Stomach (tissue), 8 donors: ENCODE measurements at regions not wholly inside any gene's neighbourhood (a gene's known extent, or its start where the extent isn't known, plus 50 kb on each side); places are given as distances from the start of the nearest gene placed in this dataset.

ENCODE experiments used
- DNase-seq, 2 donors: peaks; one replicate each; pipeline versions ENCODE4 v3.0.0 to v3.0.0-alpha.2; 2013 to 2019
- H3K27ac ChIP-seq, 5 donors: fragments of 200-600 bp in 4 of 5; sonication (generic) in 4 of 5; one replicate each; pipeline ENCODE4 v1.5.1; 2013 to 2019; ENCODE audit warnings: mild to moderate bottlenecking in 1 of 5, moderate library complexity in 1 of 5
- H3K27me3 ChIP-seq, 3 donors: fragments of 200-600 bp; sonication (generic); one replicate each; pipeline ENCODE4 v1.5.1; 2017 to 2019; ENCODE audit warnings: mixed run types in 1 of 3
- H3K36me3 ChIP-seq, 4 donors: fragments of 200-600 bp; sonication (generic); 1 replicate in 3 of 4; 2 replicates in 1 of 4; pipeline ENCODE4 v1.5.1; 2016 to 2019
- H3K4me1 ChIP-seq, 4 donors: fragments of 200-600 bp; sonication (generic); one replicate each; pipeline ENCODE4 v1.5.1; 2016 to 2019
- H3K4me3 ChIP-seq, 4 donors: fragments of 200-600 bp; sonication (generic) in 3 of 4; one replicate each; pipeline ENCODE4 v1.5.1; 2016 to 2019; ENCODE audit warnings: mild to moderate bottlenecking in 1 of 4
- H3K9me3 ChIP-seq, 4 donors: fragments of 200-600 bp; sonication (generic); one replicate each; pipeline ENCODE4 v1.5.1; 2016 to 2019
- EP300 ChIP-seq: sonication (generic); formaldehyde crosslinking; IDR thresholded peaks from one replicate; pipeline ENCODE4 v1.6.1; 2017; ENCODE audit warnings: antibody characterized with exemption
- POLR2A ChIP-seq, 4 donors: fragments of 450-650 bp; IDR thresholded peaks; one replicate each; pipeline ENCODE4 v1.6.1; 2016; ENCODE audit warnings: antibody characterized with exemption in 4 of 4, control low read depth in 2 of 4, mild to moderate bottlenecking in 1 of 4, moderate library complexity in 1 of 4
- POLR2AphosphoS5 ChIP-seq, 3 donors: sonication (generic); formaldehyde crosslinking; IDR thresholded peaks; one replicate each; pipeline ENCODE4 v1.6.1; 2016; ENCODE audit warnings: antibody characterized with exemption in 3 of 3
- WGBS, 5 donors: extraction: QIAGEN DNeasy Blood & Tissue Kit in 3 of 5; methylation state at CpG; one replicate each; pipeline versions ENCODE4 v1.1.5 to v1.1.7; 2013 to 2018; 5-methylcytosine and 5-hydroxymethylcytosine counted together
- intact Hi-C: fragments of 100-400 bp; cut with DNase I; formaldehyde crosslinking; loops from one replicate; pipeline ENCODE4 v1.15.1; 2023; ENCODE audit warnings: low total_unique reads
- TF ChIP-seq, protein P1 (sequence below), 7 experiments: fragments of 450-650 bp in 4 of 7; fragments of 200-600 bp in 3 of 7; sonication (generic) in 3 of 7; IDR thresholded peaks; one replicate each; pipeline ENCODE4 v1.5.1; 2016 to 2019; ENCODE audit warnings: antibody characterized with exemption in 7 of 7, control low read depth in 2 of 7, mild to moderate bottlenecking in 1 of 7
- donor health status: healthy with polysubstance abuse.
- donor health status: Bipolar disorder and iron deficiency.
- donor health status: healthy.

DNA sequence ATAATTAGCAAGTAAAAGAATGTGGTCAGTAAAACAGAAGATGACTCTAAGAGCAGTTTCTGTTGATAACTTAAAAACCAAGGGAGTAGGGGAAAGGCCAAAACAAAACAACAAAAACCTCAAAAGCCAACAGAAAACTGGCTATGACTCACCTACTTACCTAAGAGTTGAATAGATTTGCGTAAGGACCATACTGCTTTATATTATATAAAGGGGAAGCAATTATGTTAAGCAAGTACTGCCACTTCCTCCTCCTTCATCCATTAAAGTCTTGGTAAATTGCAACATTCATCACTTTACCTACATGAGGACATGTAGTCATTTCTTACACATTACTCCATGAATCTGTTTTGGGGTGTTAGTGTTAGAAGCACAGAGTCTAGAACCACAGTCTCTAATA is 85.9 kb upstream of the FAM47A start:
- 58 to 81% (median 69%) methylated on average over 1 of the region's 1 CpG for WGBS, 5 donors
- DNase-seq: no peak
- no peaks in the 10 kb centered on the region for H3K36me3 ChIP-seq
- TF ChIP-seq POLR2AphosphoS5 (IDR thresholded peaks at IDR 0.05): no peak
- no peak for TF ChIP-seq EP300
- TF ChIP-seq, protein P1, sequence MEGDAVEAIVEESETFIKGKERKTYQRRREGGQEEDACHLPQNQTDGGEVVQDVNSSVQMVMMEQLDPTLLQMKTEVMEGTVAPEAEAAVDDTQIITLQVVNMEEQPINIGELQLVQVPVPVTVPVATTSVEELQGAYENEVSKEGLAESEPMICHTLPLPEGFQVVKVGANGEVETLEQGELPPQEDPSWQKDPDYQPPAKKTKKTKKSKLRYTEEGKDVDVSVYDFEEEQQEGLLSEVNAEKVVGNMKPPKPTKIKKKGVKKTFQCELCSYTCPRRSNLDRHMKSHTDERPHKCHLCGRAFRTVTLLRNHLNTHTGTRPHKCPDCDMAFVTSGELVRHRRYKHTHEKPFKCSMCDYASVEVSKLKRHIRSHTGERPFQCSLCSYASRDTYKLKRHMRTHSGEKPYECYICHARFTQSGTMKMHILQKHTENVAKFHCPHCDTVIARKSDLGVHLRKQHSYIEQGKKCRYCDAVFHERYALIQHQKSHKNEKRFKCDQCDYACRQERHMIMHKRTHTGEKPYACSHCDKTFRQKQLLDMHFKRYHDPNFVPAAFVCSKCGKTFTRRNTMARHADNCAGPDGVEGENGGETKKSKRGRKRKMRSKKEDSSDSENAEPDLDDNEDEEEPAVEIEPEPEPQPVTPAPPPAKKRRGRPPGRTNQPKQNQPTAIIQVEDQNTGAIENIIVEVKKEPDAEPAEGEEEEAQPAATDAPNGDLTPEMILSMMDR (IDR thresholded peaks at IDR 0.05): no peak
- no peak for TF ChIP-seq POLR2A (IDR thresholded peaks at IDR 0.05)
- no peak overlapping the region for H3K27ac ChIP-seq
- no peaks in the 10 kb centered on the region for H3K27me3 ChIP-seq
- peaks cover 0 to 16% (median 4%) of the 10 kb centered on the region in 4 donors for H3K9me3 ChIP-seq
- no peak overlapping the region for H3K4me3 ChIP-seq
- intact Hi-C loops: no loop called here
- H3K4me1 ChIP-seq: no peaks in the 10 kb centered on the region

DNA sequence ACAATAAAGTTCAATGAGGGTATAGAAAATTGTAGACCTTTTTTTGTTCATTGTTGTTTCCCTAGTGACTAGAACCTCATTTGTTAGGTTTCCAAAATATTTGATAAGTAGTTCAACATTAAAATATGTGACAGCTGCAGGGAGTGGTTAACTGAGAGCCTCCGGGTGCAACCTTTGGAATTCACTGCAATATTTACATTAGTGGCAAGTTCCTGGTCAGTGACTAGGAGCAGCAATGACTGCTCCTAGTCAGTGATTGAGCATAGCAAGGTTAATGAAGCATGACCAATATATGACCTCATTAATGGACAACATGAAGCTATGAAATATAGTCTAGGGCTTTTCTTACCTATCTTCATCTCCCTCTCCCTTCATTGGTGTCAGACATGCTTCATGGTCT is 65.8 kb upstream of the FAM47A start:
- Histone ChIP-seq H3K27me3 (no peaks in the 10 kb centered on the region), H3K4me1 (no peaks in the 10 kb centered on the region), H3K36me3 (no peaks in the 10 kb centered on the region), H3K27ac (no peak overlapping the region), H3K9me3 (no peaks in the 10 kb centered on the region), H3K4me3 (no peak overlapping the region)
- intact Hi-C loops: no loop called here
- 29 to 40% (median 37%) methylated on average over 1 of the region's 1 CpG for WGBS, 5 donors
- peak in 1 of 2 donors; percentile 1 for DNase-seq
- no peak for TF ChIP-seq POLR2A (IDR thresholded peaks at IDR 0.05)
- no peak for TF ChIP-seq POLR2AphosphoS5 (IDR thresholded peaks at IDR 0.05)
- TF ChIP-seq, protein P1 (IDR thresholded peaks at IDR 0.05): no peak
- TF ChIP-seq EP300: no peak
